ENCODE measurements at regions not wholly inside any gene's neighbourhood (a gene's known extent, or its start where the extent isn't known, plus 50 kb on each side); places are given as distances from the start of the nearest gene placed in this dataset.
"Not testable (repeated sequence)": the region's sequence is repeated elsewhere in the genome, so short reads cannot be mapped to it uniquely, and the experiment has no call there.

DNA sequence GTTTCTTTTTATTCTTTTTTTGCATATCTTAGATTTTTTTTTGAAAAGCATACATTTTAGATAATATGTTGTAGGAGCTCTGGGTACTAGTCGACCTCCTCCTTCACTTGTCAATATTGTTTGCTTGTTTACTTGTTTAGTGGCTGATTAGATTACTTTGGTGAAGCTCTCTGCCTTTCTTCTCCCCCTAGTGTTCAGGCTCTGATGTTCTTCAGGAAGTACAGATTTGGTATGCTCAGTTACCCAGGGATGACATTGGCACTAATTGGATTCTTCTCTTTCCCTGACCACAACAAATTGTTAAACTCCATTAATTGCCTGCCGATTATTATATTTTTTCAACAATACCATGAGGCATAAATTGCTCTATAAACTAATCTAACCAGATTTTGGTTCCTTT is 491.2 kb downstream of the SUCLG1 start:
- no peak for DNase-seq (ENCODE audit: extremely low spot score, unreplicated experiment)
- H3K36me3 Mint-ChIP-seq: no peaks in the 10 kb centered on the region
- no peaks in the 10 kb centered on the region for H3K27me3 Mint-ChIP-seq
- TF ChIP-seq CTCF (conservative IDR thresholded peaks at IDR 0.05): peak; percentile 55
- no peak overlapping the region for H3K4me3 Mint-ChIP-seq
- H3K9me3 Mint-ChIP-seq: no peaks in the 10 kb centered on the region
- H3K27ac Mint-ChIP-seq: no peak overlapping the region
- H3K4me1 Mint-ChIP-seq (ENCODE audit: unreplicated experiment): no peaks in the 10 kb centered on the region

DNA sequence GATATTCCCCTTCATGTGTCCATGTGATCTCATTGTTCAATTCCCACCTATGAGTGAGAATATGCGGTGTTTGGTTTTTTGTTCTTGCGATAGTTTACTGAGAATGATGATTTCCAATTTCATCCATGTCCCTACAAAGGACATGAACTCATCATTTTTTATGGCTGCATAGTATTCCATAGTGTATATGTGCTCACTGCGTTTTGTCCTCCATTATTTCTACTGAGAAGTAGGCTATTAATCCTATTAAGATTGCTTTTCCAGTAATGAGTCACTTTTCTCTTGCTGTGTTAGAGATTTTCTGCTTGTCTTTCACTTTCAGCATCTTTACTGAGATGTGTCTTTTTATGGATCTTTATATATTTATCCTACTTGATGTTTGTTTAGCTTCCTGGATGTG is 492.1 kb downstream of the SUCLG1 start:
- not testable (repeated sequence) for DNase-seq (ENCODE audit: extremely low spot score, unreplicated experiment); H3K4me3 Mint-ChIP-seq; H3K36me3 Mint-ChIP-seq; H3K4me1 Mint-ChIP-seq (ENCODE audit: unreplicated experiment); H3K27me3 Mint-ChIP-seq; H3K27ac Mint-ChIP-seq; H3K9me3 Mint-ChIP-seq

DNA sequence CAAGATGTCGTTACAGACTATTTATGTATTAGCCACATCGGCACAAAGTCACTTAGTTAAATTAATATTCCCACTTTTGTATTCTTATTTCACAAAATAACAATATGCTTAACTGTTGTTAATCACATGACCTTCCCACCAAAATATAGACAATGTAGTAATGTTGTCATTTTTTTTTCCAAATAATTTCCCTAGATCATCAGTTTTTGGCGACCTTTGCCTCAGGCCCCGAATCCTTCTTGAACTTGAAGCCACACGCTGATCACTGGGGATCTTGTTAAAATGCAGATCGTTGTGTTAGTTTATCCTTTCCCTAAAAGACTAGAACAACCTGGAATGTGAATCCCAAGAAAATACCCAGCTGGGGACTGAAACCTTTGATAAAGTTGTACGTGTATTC is 497.6 kb downstream of the SUCLG1 start:
- DNase-seq (ENCODE audit: extremely low spot score, unreplicated experiment): no peak
- Mint-ChIP-seq H3K27me3 (no peaks in the 10 kb centered on the region), H3K4me3 (no peak overlapping the region), H3K27ac (no peak overlapping the region), H3K4me1 (ENCODE audit: unreplicated experiment) (no peaks in the 10 kb centered on the region), H3K9me3 (no peaks in the 10 kb centered on the region), H3K36me3 (no peaks in the 10 kb centered on the region)
- TF ChIP-seq CTCF (conservative IDR thresholded peaks at IDR 0.05): no peak

- Mint-ChIP-seq H3K27me3 (no peaks in the 10 kb centered on the region), H3K36me3 (no peaks in the 10 kb centered on the region), H3K4me3 (no peak overlapping the region), H3K27ac (no peak overlapping the region), H3K9me3 (no peaks in the 10 kb centered on the region), H3K4me1 (ENCODE audit: unreplicated experiment) (no peaks in the 10 kb centered on the region)
- no peak for DNase-seq (ENCODE audit: extremely low spot score, unreplicated experiment)
- no peak for TF ChIP-seq CTCF (conservative IDR thresholded peaks at IDR 0.05)
Observed at GRCh38 chr2:83960371-83960770, 498.7 kb downstream of the SUCLG1 start.

DNA sequence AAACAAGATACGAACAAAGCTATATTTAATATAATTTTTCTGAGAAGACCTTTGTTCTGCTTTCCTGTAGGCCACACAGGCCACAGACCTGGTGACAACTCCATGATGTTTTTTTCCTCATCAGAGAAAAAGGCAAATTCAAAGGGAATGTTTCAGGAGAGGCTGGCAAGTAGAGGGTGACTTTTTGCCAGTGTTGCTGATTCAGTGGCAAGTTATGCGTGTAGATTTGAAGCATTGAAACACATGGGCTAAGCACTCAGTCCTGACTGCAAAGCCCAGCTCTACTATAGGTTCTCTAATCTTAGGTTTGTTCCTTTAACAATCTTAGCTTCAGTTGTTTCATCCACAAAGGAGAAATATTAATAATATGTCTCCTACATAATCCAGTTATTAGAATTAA is 499.8 kb downstream of the SUCLG1 start:
- Mint-ChIP-seq H3K4me1 (ENCODE audit: unreplicated experiment) (no peaks in the 10 kb centered on the region), H3K4me3 (no peak overlapping the region), H3K36me3 (no peaks in the 10 kb centered on the region), H3K27ac (no peak overlapping the region), H3K9me3 (no peaks in the 10 kb centered on the region), H3K27me3 (no peaks in the 10 kb centered on the region)
- no peak for DNase-seq (ENCODE audit: extremely low spot score, unreplicated experiment)
- no peak for TF ChIP-seq CTCF (conservative IDR thresholded peaks at IDR 0.05)

- Mint-ChIP-seq H3K4me1 (ENCODE audit: unreplicated experiment) (peaks cover 3% of the 10 kb centered on the region), H3K36me3 (no peaks in the 10 kb centered on the region), H3K4me3 (no peak overlapping the region), H3K27ac (no peak overlapping the region), H3K27me3 (no peaks in the 10 kb centered on the region), H3K9me3 (no peaks in the 10 kb centered on the region)
- no peak for DNase-seq (ENCODE audit: extremely low spot score, unreplicated experiment)
- TF ChIP-seq CTCF (conservative IDR thresholded peaks at IDR 0.05): no peak
Observed at GRCh38 chr2:83956991-83957390, 502.1 kb downstream of the SUCLG1 start.
